ENCODE measurements at regions not wholly inside any gene's neighbourhood (a gene's known extent, or its start where the extent isn't known, plus 50 kb on each side); places are given as distances from the start of the nearest gene placed in this dataset.

DNA sequence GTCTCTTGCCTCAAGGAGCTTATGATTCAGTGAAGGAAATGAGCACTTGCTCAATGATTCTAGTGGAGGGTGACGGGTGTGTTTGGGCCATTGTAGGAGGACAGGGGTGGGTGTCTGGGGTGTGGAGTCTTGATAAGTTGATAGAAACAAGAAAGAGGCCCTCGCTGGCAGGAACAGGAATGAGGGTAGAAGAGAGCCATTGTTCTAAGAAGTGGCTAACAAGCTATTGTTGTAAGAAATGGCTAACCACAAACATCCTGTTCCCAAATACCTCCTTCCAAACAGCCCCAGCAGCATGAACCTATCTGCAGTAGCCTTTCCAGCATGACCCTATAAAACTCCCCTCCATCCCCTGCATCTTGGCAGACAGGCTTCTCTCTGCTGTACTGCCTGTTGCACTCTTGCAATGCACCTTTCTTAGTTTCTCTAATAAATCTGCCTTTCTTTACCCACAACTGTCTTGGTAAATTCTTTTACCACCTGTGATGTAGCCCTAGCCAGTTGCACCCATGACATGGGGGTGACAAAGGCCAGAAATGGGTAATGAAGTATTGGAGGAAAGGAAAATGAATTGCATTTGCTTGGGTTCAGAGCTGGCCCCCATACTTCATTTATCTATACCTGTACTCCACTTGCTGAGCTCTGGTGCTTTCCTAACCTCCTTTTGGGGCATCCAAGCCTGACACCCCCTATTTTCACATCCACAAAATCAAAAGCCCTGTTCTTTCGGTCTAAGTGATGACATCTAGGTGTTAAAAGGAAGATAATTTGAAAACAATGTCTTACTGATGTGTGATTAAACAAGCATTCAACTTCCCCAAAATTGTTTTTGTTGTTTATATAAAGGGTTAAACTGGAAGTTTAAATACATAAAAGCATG is 389.1 kb downstream of the GRIN2B start:
- DNase-seq, result no peak

DNA sequence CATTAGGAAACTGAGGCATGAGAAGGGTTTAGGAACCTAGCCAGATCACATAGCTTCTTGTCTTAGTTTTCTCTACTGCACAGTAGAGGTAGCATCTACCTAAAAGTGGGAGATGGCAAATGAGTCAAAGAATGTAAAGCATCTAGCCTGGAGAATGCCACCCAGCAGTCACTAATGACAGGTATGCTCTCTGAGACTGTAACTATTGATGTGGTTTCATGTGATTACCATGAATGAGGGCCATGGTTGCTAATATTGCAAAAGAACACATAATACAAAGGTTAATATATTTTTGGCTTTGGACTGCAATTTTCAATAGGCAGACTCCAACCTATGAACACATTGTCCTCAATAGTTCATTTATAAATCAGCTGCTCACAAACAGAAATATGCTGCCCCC is 389.9 kb downstream of the GRIN2B start:
- DNase-seq, result no peak

DNA sequence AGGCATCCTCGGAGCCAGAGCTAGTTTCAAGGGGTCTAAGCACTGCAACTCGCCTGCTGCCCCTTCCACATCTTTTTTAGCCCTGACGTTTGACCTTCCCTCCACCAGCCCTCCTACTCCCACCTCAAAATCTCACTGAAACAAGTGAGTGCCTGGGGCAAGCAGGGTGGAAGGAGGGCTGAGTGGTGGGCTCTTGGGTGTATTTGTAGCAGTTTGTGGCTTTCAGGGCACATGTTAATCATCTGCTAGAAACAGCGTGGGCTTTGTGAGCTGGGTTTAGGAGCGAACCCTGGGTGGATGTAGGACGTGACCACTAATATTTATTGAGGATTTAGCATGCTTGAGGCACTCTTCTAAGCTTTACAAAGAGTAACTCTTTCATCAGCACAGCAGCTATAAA is 390.3 kb downstream of the GRIN2B start:
- DNase-seq, result no peak

DNA sequence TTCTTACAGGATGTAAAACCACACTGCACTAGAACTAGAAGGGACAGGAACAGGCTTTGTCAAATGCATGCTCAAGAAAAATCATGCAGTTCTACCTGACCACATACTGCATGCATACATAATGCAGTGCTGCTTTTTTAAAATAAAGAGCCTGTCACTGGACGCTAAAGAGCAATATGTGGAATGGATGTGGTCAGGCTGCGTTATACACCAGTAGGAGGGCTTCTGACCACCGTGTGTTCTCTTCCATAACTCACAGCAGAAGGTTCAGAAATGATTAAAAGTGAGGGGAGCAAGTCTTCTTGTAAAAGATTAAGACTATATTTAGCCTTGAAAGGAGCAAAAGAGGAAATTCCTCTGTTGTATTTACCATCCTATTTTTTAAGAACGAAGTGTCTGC is 392.0 kb downstream of the EMP1 start:
- no peak for DNase-seq

DNA sequence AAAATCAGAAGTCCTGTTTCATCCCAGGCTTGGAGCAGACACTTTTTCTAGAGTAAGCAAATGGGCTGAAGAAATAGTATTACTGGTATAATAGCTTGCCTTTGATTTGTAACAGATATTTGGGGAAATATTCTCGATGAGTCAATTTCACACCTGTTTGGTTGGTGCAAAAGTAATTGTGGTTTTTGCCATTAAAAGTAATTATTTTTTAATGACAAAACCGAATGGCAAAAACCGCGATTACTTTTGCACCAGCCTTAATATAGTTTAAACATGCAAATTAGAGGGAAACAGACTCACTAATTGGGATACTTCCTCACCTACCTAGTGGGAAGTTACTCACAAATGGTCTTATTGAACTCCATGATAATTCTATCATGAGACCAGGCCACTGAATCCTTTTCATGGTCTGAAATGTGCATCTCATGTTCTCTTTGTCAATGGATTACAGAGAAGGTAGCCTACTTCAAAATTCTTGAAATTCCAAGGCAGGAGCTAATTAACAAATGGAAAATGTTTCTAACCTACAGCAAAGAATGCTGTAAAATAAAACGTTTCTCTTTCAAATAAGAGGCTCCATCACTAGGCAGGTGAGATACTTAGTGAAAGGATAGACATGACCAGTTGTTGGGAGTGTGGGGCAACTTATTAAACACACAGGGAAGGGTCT is 391.3 kb downstream of the EMP1 start:
- no peak for DNase-seq

DNA sequence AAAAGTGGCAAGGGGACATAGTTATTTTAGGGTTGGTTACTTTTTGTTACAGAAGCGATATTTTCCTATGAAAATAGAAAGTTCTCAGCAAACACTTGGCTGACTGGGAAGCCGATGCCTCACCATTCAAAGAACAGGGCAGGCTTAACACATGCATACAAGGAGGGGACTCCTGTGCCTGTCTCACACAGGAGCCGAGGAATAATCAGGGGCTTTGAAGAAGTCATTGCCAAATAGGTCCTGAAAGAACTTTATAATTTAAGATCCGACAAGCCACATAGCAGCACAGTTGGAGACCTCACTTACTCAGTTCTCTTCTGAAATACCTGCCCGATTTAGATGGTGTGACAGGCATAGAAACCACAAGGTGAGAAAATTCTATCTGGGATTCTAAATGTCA is 389.8 kb downstream of the EMP1 start:
- no peak for DNase-seq

- no peak for DNase-seq
These were observed 388.0 kb downstream of the EMP1 start for GRCh38 chr12:13584541-13584940.

DNA sequence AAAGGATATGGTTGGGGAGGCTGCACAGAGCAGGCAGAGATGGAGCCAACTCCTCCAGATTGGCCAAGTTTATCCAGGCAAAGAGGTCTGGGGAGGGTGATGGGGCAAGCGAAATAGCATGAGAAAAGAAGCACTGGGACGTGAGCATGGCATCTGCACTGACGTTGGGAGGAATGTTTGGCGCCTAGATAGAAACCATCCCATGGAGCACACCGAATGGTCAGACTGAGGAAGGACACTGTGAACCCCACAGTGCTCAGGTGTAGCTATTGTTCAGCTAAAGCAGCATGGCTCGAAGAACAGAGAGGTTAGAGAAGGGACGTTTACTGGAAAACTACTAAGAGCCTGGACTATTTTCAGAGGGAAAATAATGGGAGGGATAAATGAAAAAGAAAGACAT is 387.1 kb downstream of the EMP1 start:
- DNase-seq, result no peak

GRCh38 chr12:13582421-13582820 is 385.9 kb downstream of the EMP1 start:
- DNase-seq, result no peak

- DNase-seq, result no peak
These were observed 384.5 kb downstream of the EMP1 start for GRCh38 chr12:13581031-13581430.

- no peak for DNase-seq
These were observed 383.7 kb downstream of the EMP1 start for GRCh38 chr12:13580206-13580605.

- no peak for DNase-seq
These were observed 380.5 kb downstream of the EMP1 start for GRCh38 chr12:13576935-13577500.

- DNase-seq, result peak; percentile 6
These were observed 377.3 kb downstream of the EMP1 start for GRCh38 chr12:13573698-13574321.

DNA sequence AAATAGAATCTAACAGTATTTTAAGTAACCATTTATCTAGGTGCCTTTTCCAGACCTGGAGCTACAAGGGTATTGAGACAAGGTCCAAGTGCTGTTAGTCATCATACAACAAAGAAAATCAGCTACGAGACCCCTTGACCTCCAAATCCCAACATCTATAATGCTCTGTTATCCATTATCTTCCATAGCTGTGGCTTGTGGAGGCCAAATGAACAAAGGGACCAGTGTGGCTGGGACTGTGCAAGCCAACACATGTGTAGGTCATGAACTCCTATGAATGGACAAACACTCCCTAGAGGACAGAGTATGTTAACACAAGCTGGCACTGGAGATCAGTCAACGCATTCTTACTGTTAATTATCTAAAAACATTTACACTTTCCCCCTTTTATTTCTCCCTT is 374.5 kb downstream of the EMP1 start:
- no peak for DNase-seq

GRCh38 chr12:13570005-13570694 is 373.6 kb downstream of the EMP1 start:
- DNase-seq, result no peak

- DNase-seq, result no peak
These were observed 369.8 kb downstream of the EMP1 start for GRCh38 chr12:13566292-13566691.

- no peak for DNase-seq
These were observed 367.8 kb downstream of the EMP1 start for GRCh38 chr12:13564266-13564810.

GRCh38 chr12:13563743-13564125 is 367.2 kb downstream of the EMP1 start:
- no peak for DNase-seq

DNA sequence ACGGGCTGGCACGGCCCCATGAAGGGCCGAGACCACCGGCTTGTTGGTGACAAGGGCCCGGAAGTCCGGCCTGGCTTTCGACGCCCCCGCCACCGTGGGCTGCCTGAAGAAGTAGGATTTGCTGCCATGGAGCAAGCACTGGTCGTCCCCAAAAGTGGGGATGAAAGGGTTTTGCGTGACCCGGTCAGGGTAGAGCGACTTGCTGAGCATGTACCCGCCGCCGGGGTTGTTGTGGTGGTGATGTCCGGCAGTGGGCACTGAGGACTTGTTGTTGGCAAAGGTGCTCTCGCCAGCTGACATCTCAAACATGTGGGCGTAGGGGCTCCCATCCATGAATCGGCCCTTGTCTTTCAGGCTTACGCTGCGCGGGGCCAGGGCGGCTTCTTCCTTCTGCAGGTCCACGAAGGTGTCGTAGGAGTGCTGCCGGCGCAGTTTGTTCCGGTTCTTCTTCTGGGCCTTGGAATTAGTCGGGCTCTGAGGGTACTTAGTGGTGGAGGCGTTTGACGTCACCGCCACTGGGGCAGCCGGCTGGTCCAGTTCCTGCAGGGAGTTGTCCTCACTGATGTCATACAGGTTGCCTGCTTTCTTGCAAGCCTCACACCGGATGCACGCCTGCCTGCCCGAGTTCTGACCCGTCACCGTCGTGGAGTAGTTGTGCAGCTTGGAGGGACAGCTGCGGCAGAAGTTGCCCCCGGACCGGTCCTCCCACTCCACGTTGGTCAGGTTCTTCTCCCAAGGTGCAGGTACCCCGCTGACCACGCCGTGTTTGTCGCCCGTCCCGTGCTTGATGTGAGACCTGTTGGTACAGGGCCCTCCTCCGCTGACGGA is 366.6 kb downstream of the EMP1 start:
- DNase-seq, result no peak

GRCh38 chr12:13561923-13562322 is 365.4 kb downstream of the EMP1 start:
- DNase-seq, result no peak

DNA sequence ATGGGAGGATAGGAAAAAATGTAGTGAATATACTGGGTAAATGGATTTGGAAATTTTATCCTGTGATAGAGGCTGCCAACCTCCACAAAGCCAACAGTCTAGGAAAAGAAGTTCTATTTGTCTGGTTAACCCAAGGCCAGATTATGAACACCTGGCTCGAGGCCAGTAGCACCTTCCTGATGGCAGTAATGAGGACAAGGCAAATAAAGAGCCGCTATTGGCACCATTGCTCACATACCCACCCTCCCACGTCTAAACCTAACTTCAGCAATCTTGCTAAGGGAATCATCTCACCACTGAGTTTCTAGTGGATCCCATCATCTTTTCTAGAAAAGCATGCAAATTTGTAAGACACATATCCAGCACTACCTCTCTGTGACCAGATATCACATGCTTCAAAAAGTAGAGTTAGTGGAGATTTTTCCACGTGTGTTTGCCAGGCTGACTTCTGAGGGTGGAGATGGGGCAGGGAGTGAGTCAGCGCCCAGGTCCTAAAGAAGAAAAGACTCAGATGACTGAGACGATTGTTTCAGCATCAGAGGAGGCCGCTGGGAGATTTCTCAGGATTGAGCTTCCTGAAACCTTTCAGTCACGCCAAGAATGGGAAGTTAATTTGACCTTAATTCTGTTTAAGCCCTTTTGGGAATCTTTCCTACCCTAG is 362.9 kb downstream of the EMP1 start:
- DNase-seq, result no peak

All from activated CD4-positive, alpha-beta T cell treated with anti-CD3 and anti-CD28 coated beads, Interleukin-10, Interleukin-2, amounts not matched to agents 100 ng/mL and 50 ng/mL, durations not matched to agents 16 hours and 8 hours (primary cell).